A204.1 (cell line): ENCODE measurements at regions not wholly inside any gene's neighbourhood (a gene's known extent, or its start where the extent isn't known, plus 50 kb on each side); places are given as distances from the start of the nearest gene placed in this dataset.
"Not testable (repeated sequence)": the region's sequence is repeated elsewhere in the genome, so short reads cannot be mapped to it uniquely, and the experiment has no call there.

Experiments used
- FAIRE-seq: peaks from 2 replicates; lab custom pipeline; 2012; peaks lifted over from hg19 to GRCh38; lab: Jason Lieb, UNC

GRCh38 chr17:70286391-70286790 is 117.1 kb downstream of the KCNJ2 start:
- no peak for FAIRE-seq

GRCh38 chr17:70288540-70289290 is 119.4 kb downstream of the KCNJ2 start:
- no peak for FAIRE-seq

- no peak for FAIRE-seq
Measured at GRCh38 chr17:70290770-70291169, 121.4 kb downstream of the KCNJ2 start.

DNA sequence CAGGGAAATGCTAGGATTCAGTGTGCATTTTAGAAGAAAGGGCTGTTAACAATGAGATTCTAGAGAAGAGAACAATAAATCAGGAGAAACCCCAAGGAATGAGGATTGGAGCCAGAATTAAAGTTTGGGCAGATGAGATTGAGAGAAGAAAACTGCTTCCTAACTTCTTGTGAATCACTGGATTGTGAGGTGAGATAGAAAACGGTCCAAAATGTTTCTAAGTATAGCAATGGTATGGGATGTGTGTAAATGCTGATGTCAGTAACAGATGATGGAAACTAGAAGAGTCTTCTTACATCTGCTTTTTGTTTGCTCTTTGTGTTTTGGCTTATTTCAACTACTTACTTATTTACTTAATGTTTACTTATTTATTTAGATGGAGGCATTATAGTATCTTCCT is 123.0 kb downstream of the KCNJ2 start:
- no peak for FAIRE-seq

DNA sequence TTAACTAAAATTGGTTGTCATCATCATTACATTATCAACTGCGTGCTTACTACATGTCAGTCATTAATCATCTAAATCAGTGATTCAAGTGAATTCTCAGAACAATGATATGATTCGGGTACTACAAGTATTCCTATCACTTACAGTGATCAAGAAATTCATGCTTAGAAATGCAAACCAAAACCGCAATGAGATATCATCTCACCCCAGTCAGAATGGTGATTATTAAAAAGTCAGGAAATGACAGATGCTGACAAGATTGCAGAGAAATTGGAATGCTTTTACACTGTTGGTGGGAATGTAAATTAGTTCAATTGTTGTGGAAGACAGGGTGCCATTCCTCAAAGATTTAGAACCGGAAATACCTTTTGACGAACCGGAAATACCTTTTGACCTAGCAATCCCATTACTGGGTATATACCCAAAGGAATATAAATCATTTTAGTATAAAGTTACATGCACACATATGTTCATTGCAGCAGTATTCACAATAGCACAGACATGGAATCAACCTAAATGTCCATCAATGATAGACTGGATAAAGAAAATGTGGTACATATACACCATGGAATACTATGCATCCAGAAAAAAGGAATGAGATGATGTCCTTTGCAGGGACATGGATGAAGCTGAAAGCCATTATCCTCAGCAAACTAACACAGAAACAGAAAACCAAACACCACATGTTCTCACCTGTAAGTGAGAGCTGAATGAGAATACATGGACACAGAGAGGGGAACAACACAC is 124.4 kb downstream of the KCNJ2 start:
- FAIRE-seq = not testable (repeated sequence)

- no peak for FAIRE-seq
Measured at GRCh38 chr17:70295329-70295728, 126.0 kb downstream of the KCNJ2 start.

- FAIRE-seq = no peak
Measured at GRCh38 chr17:70295731-70296130, 126.4 kb downstream of the KCNJ2 start.

GRCh38 chr17:70296456-70296855 is 127.1 kb downstream of the KCNJ2 start:
- FAIRE-seq = no peak

DNA sequence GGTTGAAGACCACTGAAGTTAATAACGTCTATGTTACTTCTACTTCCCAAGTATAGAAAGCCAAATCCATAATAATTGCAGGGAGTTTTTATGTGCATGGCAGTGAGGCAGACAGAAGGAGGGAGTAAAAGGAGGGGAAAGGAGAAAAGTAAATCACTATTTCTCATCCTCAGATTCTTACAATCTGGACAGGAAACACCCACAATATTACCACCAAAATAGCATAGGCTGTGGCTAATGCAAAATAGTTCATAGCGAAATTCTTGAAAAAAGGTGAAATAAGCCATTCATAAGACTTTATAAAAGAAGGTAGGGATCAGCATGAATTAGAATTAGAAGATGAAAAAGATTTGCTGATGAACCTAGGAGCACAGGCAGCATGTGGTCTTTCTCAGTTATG is 128.1 kb downstream of the KCNJ2 start:
- no peak for FAIRE-seq

DNA sequence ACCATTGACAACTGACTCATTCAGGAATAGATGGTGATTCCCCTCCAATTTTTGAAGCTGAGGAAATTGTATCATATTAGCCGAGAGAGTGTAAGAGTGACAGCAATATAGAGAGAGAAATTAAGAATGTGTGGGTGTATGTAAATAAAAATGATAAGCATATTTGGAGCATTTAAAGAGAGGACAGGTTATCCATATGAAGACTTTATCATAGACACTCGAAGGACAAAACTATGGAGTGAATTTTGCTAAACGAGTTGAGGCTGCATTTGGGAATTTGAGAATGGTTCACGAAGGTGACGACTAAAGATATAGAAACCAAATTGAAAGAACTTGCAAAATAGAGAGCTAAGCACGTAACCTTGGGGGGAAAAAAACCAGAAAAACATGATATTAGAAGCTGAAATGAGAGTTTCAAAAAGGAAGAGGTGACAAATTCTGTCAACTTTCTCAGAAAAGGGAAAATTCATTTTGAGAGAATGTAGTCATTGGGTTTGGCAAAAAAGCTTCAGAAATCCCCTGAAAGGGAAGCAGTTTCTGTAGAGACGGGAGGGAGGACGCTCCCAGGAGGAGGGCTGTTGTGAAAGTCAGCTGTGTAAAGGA is 129.7 kb downstream of the KCNJ2 start:
- FAIRE-seq = no peak

- FAIRE-seq = no peak
Measured at GRCh38 chr17:70307430-70308225, 138.3 kb downstream of the KCNJ2 start.

DNA sequence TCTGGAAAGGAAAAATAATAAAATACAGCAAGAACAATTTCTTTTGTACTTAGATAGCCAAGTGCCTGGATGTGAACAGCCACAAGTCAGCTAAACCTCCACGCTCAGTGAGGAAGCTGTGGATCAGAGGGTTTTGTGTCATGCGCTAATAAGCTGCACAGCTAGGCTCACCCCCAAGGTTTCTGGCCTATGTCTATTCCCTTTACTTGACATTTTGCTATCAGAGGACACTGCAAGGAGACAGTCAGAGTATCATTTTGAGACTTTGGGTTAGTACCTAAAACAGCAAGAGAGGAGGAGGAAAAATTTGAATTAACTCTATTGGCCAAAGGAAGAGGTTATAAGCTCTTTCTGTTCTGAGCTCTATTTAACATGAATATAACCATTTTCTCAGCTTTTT is 139.3 kb downstream of the KCNJ2 start:
- no peak for FAIRE-seq

DNA sequence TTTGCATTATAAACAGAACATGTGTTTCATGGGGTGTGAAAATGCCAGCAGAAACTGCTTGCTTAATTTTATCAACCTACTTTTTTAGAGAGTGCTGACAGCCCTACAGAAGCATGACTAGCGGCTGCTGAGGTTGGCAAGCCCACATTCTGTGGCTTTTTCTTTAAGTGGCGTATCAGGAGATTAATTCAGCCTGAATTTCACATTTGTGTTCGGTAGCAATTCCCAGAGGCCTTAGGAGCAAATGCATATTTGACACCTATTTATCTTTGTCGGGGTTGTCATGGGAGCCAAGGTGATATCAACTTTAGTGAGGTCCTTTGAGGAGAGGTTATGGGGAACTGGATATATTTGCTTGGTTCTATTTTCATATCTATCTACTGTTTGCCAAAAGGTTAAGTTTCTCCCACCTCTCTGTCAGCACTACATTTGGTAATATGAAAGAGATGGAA is 140.9 kb downstream of the KCNJ2 start:
- no peak for FAIRE-seq

- no peak for FAIRE-seq
Measured at GRCh38 chr17:70313086-70313852, 143.9 kb downstream of the KCNJ2 start.

GRCh38 chr17:70314096-70314495 is 144.8 kb downstream of the KCNJ2 start:
- no peak for FAIRE-seq

DNA sequence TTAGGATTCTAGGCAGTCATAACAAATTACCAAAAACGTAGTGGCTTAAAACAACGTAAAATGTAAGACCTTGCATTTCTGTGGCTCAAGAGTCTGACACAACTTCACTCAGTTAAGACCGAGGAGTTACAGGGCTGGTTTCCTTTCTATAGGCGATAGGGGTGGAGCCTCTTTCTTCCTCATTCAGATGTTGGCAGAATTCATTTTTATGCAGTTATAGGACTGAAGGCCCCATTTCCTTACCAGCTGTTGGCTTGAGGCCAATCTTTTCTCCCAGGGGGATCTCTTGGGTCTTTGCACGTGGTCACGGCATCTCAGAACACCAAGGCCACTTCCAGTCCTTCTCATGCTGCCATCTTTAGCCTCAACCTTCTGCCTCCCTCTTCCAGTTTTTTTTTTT is 145.2 kb downstream of the KCNJ2 start:
- FAIRE-seq = no peak

DNA sequence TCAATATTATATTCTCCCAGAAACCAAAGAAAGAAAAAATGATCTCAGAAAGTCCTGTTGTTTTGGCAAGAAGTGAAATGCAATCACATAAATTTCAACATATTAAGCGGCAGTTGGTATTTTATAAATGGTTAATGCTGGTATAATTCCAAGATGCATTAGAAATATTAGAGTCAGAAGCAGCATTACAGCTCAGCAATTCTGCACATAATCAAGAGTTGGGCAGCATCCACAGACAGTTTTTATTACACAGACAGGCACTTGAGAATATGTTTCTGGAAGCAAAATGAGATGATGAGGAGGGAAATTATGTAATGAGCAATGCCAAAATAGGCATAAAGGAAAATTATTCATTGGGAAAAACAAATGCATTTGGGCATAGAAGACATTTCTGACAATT is 148.1 kb downstream of the KCNJ2 start:
- no peak for FAIRE-seq

DNA sequence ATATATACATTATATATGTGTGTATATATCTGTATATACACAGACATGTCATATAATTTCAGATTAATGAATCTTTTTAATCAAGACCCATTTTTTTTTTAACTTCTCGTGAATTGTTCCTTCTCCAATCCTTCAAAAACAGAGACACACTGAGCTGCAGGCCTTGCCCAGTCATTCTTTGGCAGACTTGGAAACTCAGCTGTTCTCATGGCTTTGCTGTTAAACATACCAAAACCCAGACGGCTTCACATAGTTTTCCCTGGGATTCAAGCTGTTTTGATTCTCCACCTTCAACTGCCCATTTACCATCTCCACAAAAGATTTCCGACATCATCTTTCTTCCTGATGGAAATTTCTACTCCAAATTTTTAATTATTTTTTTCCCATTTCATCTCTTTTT is 148.7 kb downstream of the KCNJ2 start:
- FAIRE-seq = no peak

- no peak for FAIRE-seq
Measured at GRCh38 chr17:70319516-70319915, 150.2 kb downstream of the KCNJ2 start.

GRCh38 chr17:70320673-70321345 is 151.5 kb downstream of the KCNJ2 start:
- no peak for FAIRE-seq

GRCh38 chr17:70321352-70321751 is 152.0 kb downstream of the KCNJ2 start:
- FAIRE-seq = no peak
